Hepatocyte (in vitro differentiated cells): ENCODE measurements at regions not wholly inside any gene's neighbourhood (a gene's known extent, or its start where the extent isn't known, plus 50 kb on each side); places are given as distances from the start of the nearest gene placed in this dataset.

Experiments
- CTCF ChIP-seq: fragments of 200-600 bp; sonication (generic); IDR thresholded peaks from 2 replicates; pipeline ENCODE4 v1.5.1; 2016; ENCODE audit warnings: antibody characterized with exemption, mild to moderate bottlenecking; ENCODE audit not compliant: poor library complexity
- EZH2 ChIP-seq: fragments of 200-600 bp; sonication (generic); IDR thresholded peaks from 2 replicates; pipeline ENCODE4 v1.6.1; 2016; ENCODE audit warnings: antibody characterized with exemption, mild to moderate bottlenecking, borderline replicate concordance
- EZH2phosphoT487 ChIP-seq: fragments of 200-600 bp; sonication (generic); IDR thresholded peaks from one replicate; pipeline ENCODE4 v1.6.1; 2018; ENCODE audit warnings: antibody characterized with exemption, mild to moderate bottlenecking, low read depth, moderate library complexity; ENCODE audit not compliant: unreplicated experiment, severe bottlenecking

GRCh38 chr1:31127266-31127665, 61.7 kb upstream of the PUM1 start:
- TF ChIP-seq CTCF = no peak
- no peak for TF ChIP-seq EZH2
- no peak for TF ChIP-seq EZH2phosphoT487
